GM23338 (cell line): ENCODE measurements at regions not wholly inside any gene's neighbourhood (a gene's known extent, or its start where the extent isn't known, plus 50 kb on each side); places are given as distances from the start of the nearest gene placed in this dataset.
A peak's percentile ranks its signal among the peaks of the same experiment; 100 is the strongest.

Source experiments
- ATAC-seq: fragments of 200-7000 bp; cut with Tn5 transposase; 3 replicates; pipeline ENCODE4 v1.9.1; 2020
- DNase-seq: peaks from one replicate; pipeline ENCODE4 v3.0.0-alpha.2; 2015; ENCODE audit warnings: low spot score
- H2AFZ ChIP-seq: fragments of 200-600 bp; sonication (generic); 2 replicates; pipeline ENCODE4 v1.8.0; 2016; ENCODE audit warnings: antibody characterized with exemption, mild to moderate bottlenecking, moderate library complexity
- H3F3A ChIP-seq: fragments of 200-600 bp; sonication (generic); replicated peaks from 2 replicates; pipeline ENCODE4 v1.8.0; 2017; ENCODE audit warnings: antibody characterized with exemption, mixed run types, low read depth
- H3K27ac ChIP-seq: fragments of 200-600 bp; sonication (generic); 2 replicates; pipeline ENCODE4 v1.6.1; 2016; ENCODE audit warnings: low read depth
- H3K27me3 ChIP-seq: fragments of 200-600 bp; sonication (generic); 2 replicates; pipeline ENCODE4 v1.8.0; 2016; ENCODE audit warnings: mild to moderate bottlenecking, mixed run types, moderate library complexity; ENCODE audit not compliant: insufficient read depth
- H3K36me3 ChIP-seq: fragments of 200-600 bp; sonication (generic); 2 replicates; pipeline ENCODE4 v1.8.0; 2016; ENCODE audit warnings: mild to moderate bottlenecking; ENCODE audit not compliant: insufficient read depth
- H3K4me1 ChIP-seq: fragments of 200-600 bp; sonication (generic); 2 replicates; pipeline ENCODE4 v1.8.0; 2016; ENCODE audit warnings: mild to moderate bottlenecking, moderate library complexity; ENCODE audit not compliant: insufficient read depth
- H3K4me2 ChIP-seq: fragments of 200-600 bp; sonication (generic); 2 replicates; pipeline ENCODE4 v1.7.1; 2017; ENCODE audit warnings: mixed run types
- H3K4me3 ChIP-seq: fragments of 200-600 bp; sonication (generic); 2 replicates; pipeline ENCODE4 v1.6.1; 2016; ENCODE audit warnings: mixed run types
- H3K79me2 ChIP-seq: fragments of 200-600 bp; sonication (generic); replicated peaks from 2 replicates; pipeline ENCODE4 v1.8.0; 2017; ENCODE audit warnings: mild to moderate bottlenecking; ENCODE audit not compliant: insufficient read depth
- H3K9me2 ChIP-seq: fragments of 200-600 bp; sonication (generic); 2 replicates; pipeline ENCODE4 v1.8.0; 2017; ENCODE audit not compliant: insufficient read depth
- H4K20me1 ChIP-seq: fragments of 200-600 bp; sonication (generic); replicated peaks from 2 replicates; pipeline ENCODE4 v1.8.0; 2017; ENCODE audit warnings: mild to moderate bottlenecking; ENCODE audit not compliant: insufficient read depth
- H3K27ac Mint-ChIP-seq: 2 replicates; pipeline ENCODE4 v1.8.0; 2020; ENCODE audit warnings: inconsistent platforms, mild to moderate bottlenecking, moderate library complexity, mixed read lengths
- H3K27me3 Mint-ChIP-seq: 3 replicates; pipeline ENCODE4 v1.8.0; 2022; ENCODE audit warnings: low read depth, mild to moderate bottlenecking, moderate library complexity, mixed read lengths, inconsistent platforms; ENCODE audit not compliant: insufficient read depth, poor library complexity
- H3K36me3 Mint-ChIP-seq: 3 replicates; pipeline ENCODE4 v1.8.0; 2021; ENCODE audit warnings: low read depth, mild to moderate bottlenecking, inconsistent platforms, moderate library complexity, mixed read lengths
- H3K4me1 Mint-ChIP-seq: 3 replicates; pipeline ENCODE4 v1.8.0; 2020; ENCODE audit warnings: mild to moderate bottlenecking, inconsistent platforms, mixed read lengths
- H3K4me3 Mint-ChIP-seq: 3 replicates; pipeline ENCODE4 v1.8.0; 2021; ENCODE audit warnings: moderate library complexity, mild to moderate bottlenecking, inconsistent platforms, mixed read lengths
- H3K9me3 Mint-ChIP-seq: 3 replicates; pipeline ENCODE4 v1.8.0; 2020; ENCODE audit warnings: moderate library complexity, mild to moderate bottlenecking, inconsistent platforms, mixed read lengths
- CREB1 ChIP-seq: fragments of 250-450 bp; sonication (Bioruptor Pico); IDR thresholded peaks from 2 replicates; pipeline ENCODE4 v1.5.0; 2020; ENCODE audit warnings: low read depth, mild to moderate bottlenecking, moderate library complexity
- ETS1 ChIP-seq: IDR thresholded peaks from 2 replicates; pipeline ENCODE4 v1.6.1; 2016; ENCODE audit warnings: antibody characterized with exemption
- EZH2 ChIP-seq: fragments of 200-600 bp; sonication (generic); IDR thresholded peaks from one replicate; pipeline ENCODE4 v1.8.0; 2017; ENCODE audit warnings: antibody characterized with exemption, mild to moderate bottlenecking, low read depth; ENCODE audit not compliant: unreplicated experiment
- EZH2phosphoT487 ChIP-seq: fragments of 200-600 bp; sonication (generic); IDR thresholded peaks from one replicate; pipeline ENCODE4 v1.8.1; 2018; ENCODE audit warnings: antibody characterized with exemption; ENCODE audit not compliant: unreplicated experiment
- JUNB ChIP-seq: IDR thresholded peaks from one replicate; pipeline ENCODE4 v1.6.1; 2016; ENCODE audit warnings: antibody characterized with exemption; ENCODE audit not compliant: unreplicated experiment
- POLR2AphosphoS5 ChIP-seq: IDR thresholded peaks from 2 replicates; pipeline ENCODE4 v1.6.1; 2016; ENCODE audit warnings: antibody characterized with exemption, low read depth
- ZNF114 ChIP-seq: fragments of 250-450 bp; sonication (Bioruptor Pico); IDR thresholded peaks from 2 replicates; pipeline ENCODE4 v1.5.0; 2020; ENCODE audit warnings: mild to moderate bottlenecking, moderate library complexity
- ZNF331 ChIP-seq: fragments of 250-450 bp; sonication (Bioruptor Pico); IDR thresholded peaks from 2 replicates; pipeline ENCODE4 v1.5.0; 2020; ENCODE audit warnings: low read depth, mild to moderate bottlenecking, moderate library complexity
- ZNF462 ChIP-seq: fragments of 250-450 bp; sonication (Bioruptor Pico); IDR thresholded peaks from 2 replicates; pipeline ENCODE4 v1.5.0; 2020; ENCODE audit warnings: mild to moderate bottlenecking, moderate library complexity

DNA sequence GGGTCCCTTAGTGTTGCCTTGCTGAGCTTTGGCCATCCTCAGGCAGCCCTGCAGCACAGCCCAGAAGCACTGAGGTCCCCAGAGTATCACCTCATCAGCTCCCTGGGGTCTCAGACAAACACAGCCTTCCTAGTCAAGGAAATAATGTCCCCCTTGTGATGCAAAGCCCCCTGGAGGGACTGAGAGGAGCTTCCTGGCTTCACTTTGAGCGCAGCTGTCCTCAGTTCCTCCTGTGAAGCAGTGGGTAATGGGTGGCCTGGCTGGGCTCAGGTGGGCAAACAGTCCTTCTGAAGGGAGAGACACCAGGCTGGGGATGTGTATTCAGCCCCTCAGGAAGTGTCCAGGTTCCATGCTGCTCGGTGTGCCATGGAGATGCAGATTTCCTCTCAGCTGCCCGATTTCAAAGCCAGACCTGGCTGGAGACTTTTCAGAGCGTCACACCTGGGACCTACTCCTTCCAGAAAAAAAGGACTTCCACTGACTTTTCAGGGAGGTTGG, 79.2 kb upstream of the FOXA2 start (continued):
- TF ChIP-seq ZNF462 (CRISPR knock-in tag) = peak; percentile 91
- TF ChIP-seq ZNF331 (CRISPR knock-in tag) = no peak

DNA sequence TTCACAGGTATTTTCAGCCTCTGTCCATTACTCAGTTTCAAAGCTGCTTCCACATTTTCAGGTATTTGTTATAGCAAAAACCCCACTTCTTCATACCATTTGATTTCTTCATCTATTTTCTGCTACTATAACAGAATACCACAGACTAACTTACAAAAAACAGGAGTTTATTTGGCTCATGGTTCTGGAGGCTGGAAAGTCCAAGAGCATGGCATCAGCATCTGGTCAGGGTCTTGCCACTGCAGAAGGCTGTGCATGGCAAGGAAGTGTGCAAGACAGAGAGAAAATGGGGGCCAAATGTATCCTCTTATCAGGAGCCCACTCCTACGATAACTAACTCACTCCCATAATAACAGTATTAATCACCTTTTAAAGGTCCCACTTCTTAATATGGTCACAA, 82.8 kb upstream of the FOXA2 start:
- Mint-ChIP-seq H3K36me3 (peaks cover 47% of the 10 kb centered on the region), H3K9me3 (peaks cover 53% of the 10 kb centered on the region), H3K4me3 (no peak overlapping the region), H3K27me3 (peaks cover 11% of the 10 kb centered on the region), H3K4me1 (peaks cover 28% of the 10 kb centered on the region), H3K27ac (no peak overlapping the region)
- DNase-seq (no peak), ATAC-seq (no peak)
- Histone ChIP-seq H3K4me1 (peaks cover 24% of the 10 kb centered on the region), H3K79me2 (no peaks in the 10 kb centered on the region), H3F3A (peaks cover 10% of the 10 kb centered on the region), H2AFZ (no peak overlapping the region), H3K27ac (no peak overlapping the region), H3K4me2 (no peak overlapping the region), H3K4me3 (no peak overlapping the region), H4K20me1 (no peaks in the 10 kb centered on the region), H3K36me3 (peaks cover 8% of the 10 kb centered on the region; the same call in 1 of the 2 replicates), H3K9me2 (peaks cover 19% of the 10 kb centered on the region), H3K27me3 (no peaks in the 10 kb centered on the region)
- no peak for TF ChIP-seq ZNF331 (CRISPR knock-in tag)
- no peak for TF ChIP-seq EZH2
- TF ChIP-seq POLR2AphosphoS5 = no peak
- TF ChIP-seq EZH2phosphoT487 = no peak
- TF ChIP-seq JUNB = no peak
- TF ChIP-seq ZNF114 (CRISPR knock-in tag) = no peak
- TF ChIP-seq CREB1 (CRISPR knock-in tag) = no peak
- TF ChIP-seq ETS1 = no peak
- no peak for TF ChIP-seq ZNF462 (CRISPR knock-in tag)
